Breast epithelium (tissue), 3 donors: ENCODE measurements at regions not wholly inside any gene's neighbourhood (a gene's known extent, or its start where the extent isn't known, plus 50 kb on each side); places are given as distances from the start of the nearest gene placed in this dataset.

Source experiments
- POLR2A ChIP-seq: fragments of 450-650 bp; IDR thresholded peaks from one replicate; pipeline ENCODE4 v1.6.1; 2016; ENCODE audit warnings: antibody characterized with exemption, mild to moderate bottlenecking, moderate library complexity
- POLR2AphosphoS5 ChIP-seq, 3 donors: sonication (generic); formaldehyde crosslinking; IDR thresholded peaks; one replicate each; pipeline ENCODE4 v1.6.1; 2017; ENCODE audit warnings: antibody characterized with exemption in 3 of 3
- TF ChIP-seq, protein P1 (sequence below), 3 donors: fragments of 450-650 bp; IDR thresholded peaks; one replicate each; pipeline ENCODE4 v1.5.1; 2016 to 2017; ENCODE audit warnings: antibody characterized with exemption in 3 of 3, mild to moderate bottlenecking in 3 of 3, moderate library complexity in 3 of 3

DNA sequence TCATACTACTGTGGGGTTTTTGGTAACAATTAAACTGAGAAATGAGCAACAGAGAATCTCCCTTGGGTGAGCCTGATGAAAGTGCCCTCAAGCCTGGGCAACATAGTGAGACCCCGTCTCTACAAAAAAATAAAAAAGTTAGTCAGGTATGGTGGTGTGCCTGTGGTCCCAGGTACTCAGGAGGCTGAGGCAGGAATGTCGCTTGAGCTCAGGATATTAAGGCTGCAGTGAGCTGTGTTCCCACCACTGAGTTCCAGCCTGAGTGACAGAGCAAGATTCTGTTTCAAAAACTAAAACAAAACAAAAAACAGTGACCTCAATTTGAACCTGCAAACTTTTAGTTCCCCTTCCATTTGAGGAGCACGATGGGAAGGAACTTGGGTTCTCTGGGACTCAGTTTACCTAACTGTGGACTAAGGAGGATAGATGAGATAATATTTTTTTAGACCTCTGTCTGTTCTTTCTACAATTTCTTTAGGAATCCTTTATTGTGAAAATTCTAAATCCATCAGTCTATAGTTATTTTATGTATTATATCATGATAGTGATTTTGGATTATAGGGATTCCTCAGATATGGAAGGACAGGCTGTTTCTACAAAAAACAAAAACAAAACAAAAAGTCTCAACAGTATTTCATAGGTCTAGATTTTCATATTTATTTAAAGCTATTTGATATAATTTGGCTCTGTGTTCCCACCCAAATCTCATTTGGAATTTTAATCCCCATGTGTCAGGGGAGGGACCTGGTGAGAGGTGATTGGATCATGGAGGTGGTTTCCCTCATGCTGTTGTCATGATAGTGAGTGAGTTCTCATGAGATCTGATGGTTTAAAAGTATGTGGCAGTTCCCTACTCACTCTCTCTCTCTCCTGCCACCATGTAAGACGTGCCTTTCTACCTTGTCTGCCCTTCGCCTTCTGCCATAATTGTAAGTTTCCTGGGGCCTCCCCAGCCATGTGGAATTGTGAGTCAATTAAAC, 178.6 kb downstream of the MYCN start:
- no peak for TF ChIP-seq POLR2A
- TF ChIP-seq, protein P1, sequence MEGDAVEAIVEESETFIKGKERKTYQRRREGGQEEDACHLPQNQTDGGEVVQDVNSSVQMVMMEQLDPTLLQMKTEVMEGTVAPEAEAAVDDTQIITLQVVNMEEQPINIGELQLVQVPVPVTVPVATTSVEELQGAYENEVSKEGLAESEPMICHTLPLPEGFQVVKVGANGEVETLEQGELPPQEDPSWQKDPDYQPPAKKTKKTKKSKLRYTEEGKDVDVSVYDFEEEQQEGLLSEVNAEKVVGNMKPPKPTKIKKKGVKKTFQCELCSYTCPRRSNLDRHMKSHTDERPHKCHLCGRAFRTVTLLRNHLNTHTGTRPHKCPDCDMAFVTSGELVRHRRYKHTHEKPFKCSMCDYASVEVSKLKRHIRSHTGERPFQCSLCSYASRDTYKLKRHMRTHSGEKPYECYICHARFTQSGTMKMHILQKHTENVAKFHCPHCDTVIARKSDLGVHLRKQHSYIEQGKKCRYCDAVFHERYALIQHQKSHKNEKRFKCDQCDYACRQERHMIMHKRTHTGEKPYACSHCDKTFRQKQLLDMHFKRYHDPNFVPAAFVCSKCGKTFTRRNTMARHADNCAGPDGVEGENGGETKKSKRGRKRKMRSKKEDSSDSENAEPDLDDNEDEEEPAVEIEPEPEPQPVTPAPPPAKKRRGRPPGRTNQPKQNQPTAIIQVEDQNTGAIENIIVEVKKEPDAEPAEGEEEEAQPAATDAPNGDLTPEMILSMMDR (IDR thresholded peaks at IDR 0.05), result no peak
- no peak for TF ChIP-seq POLR2AphosphoS5 (IDR thresholded peaks at IDR 0.05)
